Psoas muscle (tissue), 7 donors: ENCODE measurements at regions not wholly inside any gene's neighbourhood (a gene's known extent, or its start where the extent isn't known, plus 50 kb on each side); places are given as distances from the start of the nearest gene placed in this dataset.
"Not testable (repeated sequence)": the region's sequence is repeated elsewhere in the genome, so short reads cannot be mapped to it uniquely, and the experiment has no call there.

Experiments used
- ATAC-seq, 4 donors: fragments of 200-7000 bp; cut with Tn5 transposase; one replicate each; pipeline ENCODE4 v1.9.1; 2020; ENCODE audit warnings: moderate library complexity in 3 of 4, mild to moderate bottlenecking in 2 of 4
- DNase-seq, 2 donors: peaks; one replicate each; pipeline ENCODE4 v3.0.0-alpha.2; 2020
- H3K27ac ChIP-seq: fragments of 200-600 bp; one replicate; pipeline ENCODE4 v1.8.0; 2022
- H3K27me3 ChIP-seq, 3 donors: fragments of 200-600 bp in 1 of 3; one replicate each; pipeline versions ENCODE4 v1.6.1 to v1.8.0; 2013 to 2022; ENCODE audit warnings: low read length in 2 of 3, mild to moderate bottlenecking in 2 of 3, moderate library complexity in 1 of 3; ENCODE audit not compliant: insufficient read depth in 3 of 3
- H3K36me3 ChIP-seq, 2 donors: fragments of 200-600 bp in 1 of 2; one replicate each; pipeline versions ENCODE4 v1.6.1 to v1.8.0; 2013 to 2022; ENCODE audit warnings: low read depth in 1 of 2, mild to moderate bottlenecking in 1 of 2, moderate library complexity in 1 of 2; ENCODE audit not compliant: insufficient read depth in 1 of 2
- H3K4me1 ChIP-seq: fragments of 200-600 bp; one replicate; pipeline ENCODE4 v1.8.0; 2022
- H3K4me3 ChIP-seq: fragments of 200-600 bp; one replicate; pipeline ENCODE4 v1.8.0; 2022; ENCODE audit warnings: mild to moderate bottlenecking
- H3K9me3 ChIP-seq: fragments of 200-600 bp; one replicate; pipeline ENCODE4 v1.8.0; 2022
- WGBS, 3 donors: extraction: QIAGEN DNeasy Blood & Tissue Kit; methylation state at CpG; one replicate each; pipeline versions ENCODE4 v1.1.6 to v1.1.7; 2013; 5-methylcytosine and 5-hydroxymethylcytosine counted together
- intact Hi-C, 2 donors: fragments of 100-400 bp; cut with DNase I; formaldehyde crosslinking; loops; one replicate each; pipeline versions ENCODE4 v1.11.0 to v1.14.2; 2022
- TF ChIP-seq, protein P1 (sequence below): fragments of 200-600 bp; IDR thresholded peaks from one replicate; pipeline ENCODE4 v1.8.0; 2022; ENCODE audit warnings: antibody characterized with exemption
- donor health status: healthy with polysubstance abuse.
- donor health status: DM: no; HTN: no; CAD: no; lungs with moderate emphysema.
- donor health status: Bipolar disorder and iron deficiency.
- donor health status: healthy.
- donor health status: DM: yes; HTN: yes; CAD: no.
- donor health status: DM: no; HTN: no; CAD: no.
- donor health status: DM: yes; HTN: yes; CAD: no.

- H3K4me1 ChIP-seq, result no peaks in the 10 kb centered on the region
- H3K27me3 ChIP-seq, result no peaks in the 10 kb centered on the region
- H3K4me3 ChIP-seq, result no peak overlapping the region
- 71 to 89% (median 83%) methylated on average over 7 of the region's 7 CpGs for WGBS, 3 donors
- DNase-seq, result no peak
- no peak for ATAC-seq
- no peak overlapping the region for H3K27ac ChIP-seq
- intact Hi-C loops, result no loop called here
- TF ChIP-seq, protein P1, sequence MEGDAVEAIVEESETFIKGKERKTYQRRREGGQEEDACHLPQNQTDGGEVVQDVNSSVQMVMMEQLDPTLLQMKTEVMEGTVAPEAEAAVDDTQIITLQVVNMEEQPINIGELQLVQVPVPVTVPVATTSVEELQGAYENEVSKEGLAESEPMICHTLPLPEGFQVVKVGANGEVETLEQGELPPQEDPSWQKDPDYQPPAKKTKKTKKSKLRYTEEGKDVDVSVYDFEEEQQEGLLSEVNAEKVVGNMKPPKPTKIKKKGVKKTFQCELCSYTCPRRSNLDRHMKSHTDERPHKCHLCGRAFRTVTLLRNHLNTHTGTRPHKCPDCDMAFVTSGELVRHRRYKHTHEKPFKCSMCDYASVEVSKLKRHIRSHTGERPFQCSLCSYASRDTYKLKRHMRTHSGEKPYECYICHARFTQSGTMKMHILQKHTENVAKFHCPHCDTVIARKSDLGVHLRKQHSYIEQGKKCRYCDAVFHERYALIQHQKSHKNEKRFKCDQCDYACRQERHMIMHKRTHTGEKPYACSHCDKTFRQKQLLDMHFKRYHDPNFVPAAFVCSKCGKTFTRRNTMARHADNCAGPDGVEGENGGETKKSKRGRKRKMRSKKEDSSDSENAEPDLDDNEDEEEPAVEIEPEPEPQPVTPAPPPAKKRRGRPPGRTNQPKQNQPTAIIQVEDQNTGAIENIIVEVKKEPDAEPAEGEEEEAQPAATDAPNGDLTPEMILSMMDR, result no peak
- H3K9me3 ChIP-seq, result no peaks in the 10 kb centered on the region
- peaks cover 0 to 10% of the 10 kb centered on the region in 2 donors for H3K36me3 ChIP-seq
Measured at GRCh38 chr7:32658034-32658433, 162.7 kb downstream of the AVL9 start.

DNA sequence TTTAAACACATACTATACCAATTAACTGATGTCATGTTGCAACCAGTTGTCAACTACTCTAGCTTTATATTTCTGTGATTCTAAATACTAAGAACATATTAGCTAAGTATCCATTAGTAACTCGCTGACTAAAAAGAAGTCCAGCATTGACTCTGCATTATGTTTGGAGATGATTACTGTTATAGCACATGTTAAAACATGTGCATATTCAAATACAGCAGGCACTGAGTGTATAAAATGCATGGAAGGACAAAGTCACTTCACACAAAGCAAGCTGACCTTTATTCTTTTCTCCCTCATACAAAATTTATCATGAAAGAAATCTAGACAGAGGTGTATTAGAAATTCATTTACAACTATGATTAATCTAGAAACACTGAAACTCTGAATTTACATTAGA, 159.3 kb downstream of the AVL9 start:
- intact Hi-C loops, H3K4me3 ChIP-seq, H3K27me3 ChIP-seq, H3K27ac ChIP-seq, H3K9me3 ChIP-seq, ATAC-seq, DNase-seq, H3K4me1 ChIP-seq: not testable (repeated sequence)
- 94 to 100% (median 100%) methylated on average over 1 of the region's 1 CpG for WGBS, 3 donors
- peaks cover 0 to 10% of the 10 kb centered on the region in 2 donors for H3K36me3 ChIP-seq

GRCh38 chr7:32650356-32650755, 155.1 kb downstream of the AVL9 start:
- H3K27me3 ChIP-seq, H3K36me3 ChIP-seq, intact Hi-C loops, H3K9me3 ChIP-seq, H3K4me1 ChIP-seq, ATAC-seq, H3K27ac ChIP-seq, DNase-seq, H3K4me3 ChIP-seq: not testable (repeated sequence)
- WGBS, 3 donors, result 85 to 94% (median 94%) methylated on average over 1 of the region's 1 CpG

GRCh38 chr7:32648408-32649156, 153.3 kb downstream of the AVL9 start:
- H3K4me1 ChIP-seq, result no peaks in the 10 kb centered on the region
- H3K36me3 ChIP-seq, result no peaks in the 10 kb centered on the region
- no peak overlapping the region for H3K27ac ChIP-seq
- ATAC-seq, result no peak
- no peak overlapping the region for H3K4me3 ChIP-seq
- intact Hi-C loops, result no loop called here
- H3K27me3 ChIP-seq, result no peaks in the 10 kb centered on the region
- H3K9me3 ChIP-seq, result no peaks in the 10 kb centered on the region
- TF ChIP-seq, protein P1, result no peak
- WGBS, 3 donors, result 86 to 88% (median 86%) methylated on average over 6 of the region's 6 CpGs
- no peak for DNase-seq

DNA sequence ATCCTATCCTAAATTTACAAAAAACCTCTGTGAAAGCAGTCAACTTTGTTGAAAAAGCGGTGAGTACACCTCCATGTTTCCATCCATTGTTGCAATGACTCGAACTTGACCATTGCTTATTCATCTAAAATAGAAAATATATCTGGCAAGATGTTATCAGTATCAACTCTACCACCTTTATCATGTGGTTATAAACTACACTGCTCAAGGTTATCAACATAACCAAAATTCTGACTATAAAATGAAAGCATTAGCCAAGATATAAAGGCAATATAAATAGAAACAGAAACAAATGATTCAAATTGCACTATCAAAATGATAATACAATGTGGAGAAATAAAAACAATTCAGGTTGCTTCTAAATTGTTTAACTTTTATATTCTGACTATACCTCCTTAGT, 150.0 kb downstream of the AVL9 start:
- DNase-seq, H3K9me3 ChIP-seq, intact Hi-C loops, H3K27me3 ChIP-seq, H3K4me1 ChIP-seq, H3K4me3 ChIP-seq, H3K36me3 ChIP-seq, H3K27ac ChIP-seq, ATAC-seq: not testable (repeated sequence)
- WGBS, 3 donors, result 89 to 94% (median 92%) methylated on average over 2 of the region's 2 CpGs

DNA sequence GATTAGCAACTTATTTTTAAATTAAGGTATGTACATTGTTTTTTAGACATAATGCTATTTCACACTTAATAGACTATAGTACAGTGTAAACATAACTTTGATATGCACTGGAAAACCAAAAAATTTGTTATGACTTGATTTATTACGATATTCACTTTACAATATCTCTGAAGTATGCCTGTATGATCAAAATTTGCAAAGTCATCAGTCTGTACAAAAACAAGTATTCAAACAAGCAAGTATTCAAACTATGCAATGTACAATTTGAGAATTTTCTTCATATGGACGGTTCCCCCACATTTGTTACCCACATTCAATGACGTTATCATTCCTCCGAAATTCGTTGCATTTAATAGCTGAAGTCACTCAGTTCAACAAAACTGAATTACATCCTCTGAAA, 147.9 kb downstream of the AVL9 start:
- Histone ChIP-seq H3K4me1 (no peaks in the 10 kb centered on the region), H3K27ac (no peak overlapping the region), H3K9me3 (no peaks in the 10 kb centered on the region), H3K4me3 (no peak overlapping the region), H3K27me3 (no peaks in the 10 kb centered on the region), H3K36me3 (no peaks in the 10 kb centered on the region)
- ATAC-seq (no peak), DNase-seq (no peak)
- WGBS, 3 donors, result 95 to 97% (median 95%) methylated on average over 5 of the region's 5 CpGs
- TF ChIP-seq, protein P1, result no peak
- intact Hi-C loops, result no loop called here
